Hepatocyte (in vitro differentiated cells): ENCODE measurements at regions not wholly inside any gene's neighbourhood (a gene's known extent, or its start where the extent isn't known, plus 50 kb on each side); places are given as distances from the start of the nearest gene placed in this dataset.

Experiments used
- DNase-seq: peaks from one replicate; pipeline ENCODE4 v3.0.0-alpha.2; 2016; ENCODE audit warnings: low spot score
- H2AFZ ChIP-seq: fragments of 200-600 bp; sonication (generic); 2 replicates; pipeline ENCODE4 v1.6.0; 2016; ENCODE audit warnings: antibody characterized with exemption, mild to moderate bottlenecking
- H3K27ac ChIP-seq: fragments of 200-600 bp; sonication (generic); 2 replicates; pipeline ENCODE4 v1.5.1; 2016; ENCODE audit warnings: mild to moderate bottlenecking
- H3K27me3 ChIP-seq: fragments of 200-600 bp; sonication (generic); 2 replicates; pipeline ENCODE4 v1.6.1; 2016
- H3K36me3 ChIP-seq: fragments of 200-600 bp; sonication (generic); replicated peaks from 2 replicates; pipeline ENCODE4 v1.5.1; 2016; ENCODE audit warnings: low read depth; ENCODE audit not compliant: insufficient read depth
- H3K4me1 ChIP-seq: fragments of 200-600 bp; sonication (generic); 2 replicates; pipeline ENCODE4 v1.5.1; 2016; ENCODE audit warnings: mild to moderate bottlenecking, moderate library complexity; ENCODE audit not compliant: insufficient read depth
- H3K4me2 ChIP-seq: fragments of 200-600 bp; sonication (generic); 2 replicates; pipeline ENCODE4 v1.6.0; 2016
- H3K4me3 ChIP-seq: fragments of 200-600 bp; sonication (generic); 2 replicates; pipeline ENCODE4 v1.5.1; 2016; ENCODE audit warnings: mild to moderate bottlenecking
- H3K79me2 ChIP-seq: fragments of 200-600 bp; sonication (generic); 2 replicates; pipeline ENCODE4 v1.6.0; 2017; ENCODE audit warnings: mild to moderate bottlenecking
- H3K9me2 ChIP-seq: fragments of 200-600 bp; sonication (generic); replicated peaks from 2 replicates; pipeline ENCODE4 v1.6.0; 2017; ENCODE audit warnings: mild to moderate bottlenecking; ENCODE audit not compliant: insufficient read depth
- H3K9me3 ChIP-seq: fragments of 200-600 bp; sonication (generic); 2 replicates; pipeline ENCODE4 v1.5.1; 2016; ENCODE audit warnings: low read depth, mild to moderate bottlenecking
- H4K20me1 ChIP-seq: fragments of 200-600 bp; sonication (generic); 2 replicates; pipeline ENCODE4 v1.6.0; 2016; ENCODE audit warnings: mild to moderate bottlenecking; ENCODE audit not compliant: insufficient read depth, poor library complexity, severe bottlenecking
- EZH2 ChIP-seq: fragments of 200-600 bp; sonication (generic); IDR thresholded peaks from 2 replicates; pipeline ENCODE4 v1.6.1; 2016; ENCODE audit warnings: antibody characterized with exemption, mild to moderate bottlenecking, borderline replicate concordance
- EZH2phosphoT487 ChIP-seq: fragments of 200-600 bp; sonication (generic); IDR thresholded peaks from one replicate; pipeline ENCODE4 v1.6.1; 2018; ENCODE audit warnings: antibody characterized with exemption, mild to moderate bottlenecking, low read depth, moderate library complexity; ENCODE audit not compliant: unreplicated experiment, severe bottlenecking
- WGBS: methylation state at CpG from one replicate; pipeline ENCODE4 v1.1.6; 2016; ENCODE audit warnings: low lambda C conversion rate; ENCODE audit errors: missing lambda C conversion rate; 5-methylcytosine and 5-hydroxymethylcytosine counted together
- TF ChIP-seq, protein P1 (sequence below): fragments of 200-600 bp; sonication (generic); IDR thresholded peaks from 2 replicates; pipeline ENCODE4 v1.5.1; 2016; ENCODE audit warnings: antibody characterized with exemption, mild to moderate bottlenecking; ENCODE audit not compliant: poor library complexity

GRCh38 chr3:180284331-180285110 is 247.8 kb upstream of the PEX5L start:
- H3K9me3 ChIP-seq = no peaks in the 10 kb centered on the region
- no peak overlapping the region for H3K4me2 ChIP-seq
- H3K4me1 ChIP-seq = no peaks in the 10 kb centered on the region
- no peaks in the 10 kb centered on the region for H3K79me2 ChIP-seq
- WGBS = 77% methylated on average over 2 of the region's 2 CpGs
- DNase-seq = no peak
- H2AFZ ChIP-seq = no peak overlapping the region
- no peaks in the 10 kb centered on the region for H4K20me1 ChIP-seq
- H3K9me2 ChIP-seq = no peaks in the 10 kb centered on the region
- no peak overlapping the region for H3K27ac ChIP-seq
- H3K27me3 ChIP-seq = no peaks in the 10 kb centered on the region
- H3K4me3 ChIP-seq = no peak overlapping the region
- H3K36me3 ChIP-seq = no peaks in the 10 kb centered on the region
- TF ChIP-seq EZH2phosphoT487 = no peak
- TF ChIP-seq, protein P1, sequence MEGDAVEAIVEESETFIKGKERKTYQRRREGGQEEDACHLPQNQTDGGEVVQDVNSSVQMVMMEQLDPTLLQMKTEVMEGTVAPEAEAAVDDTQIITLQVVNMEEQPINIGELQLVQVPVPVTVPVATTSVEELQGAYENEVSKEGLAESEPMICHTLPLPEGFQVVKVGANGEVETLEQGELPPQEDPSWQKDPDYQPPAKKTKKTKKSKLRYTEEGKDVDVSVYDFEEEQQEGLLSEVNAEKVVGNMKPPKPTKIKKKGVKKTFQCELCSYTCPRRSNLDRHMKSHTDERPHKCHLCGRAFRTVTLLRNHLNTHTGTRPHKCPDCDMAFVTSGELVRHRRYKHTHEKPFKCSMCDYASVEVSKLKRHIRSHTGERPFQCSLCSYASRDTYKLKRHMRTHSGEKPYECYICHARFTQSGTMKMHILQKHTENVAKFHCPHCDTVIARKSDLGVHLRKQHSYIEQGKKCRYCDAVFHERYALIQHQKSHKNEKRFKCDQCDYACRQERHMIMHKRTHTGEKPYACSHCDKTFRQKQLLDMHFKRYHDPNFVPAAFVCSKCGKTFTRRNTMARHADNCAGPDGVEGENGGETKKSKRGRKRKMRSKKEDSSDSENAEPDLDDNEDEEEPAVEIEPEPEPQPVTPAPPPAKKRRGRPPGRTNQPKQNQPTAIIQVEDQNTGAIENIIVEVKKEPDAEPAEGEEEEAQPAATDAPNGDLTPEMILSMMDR = no peak
- no peak for TF ChIP-seq EZH2

DNA sequence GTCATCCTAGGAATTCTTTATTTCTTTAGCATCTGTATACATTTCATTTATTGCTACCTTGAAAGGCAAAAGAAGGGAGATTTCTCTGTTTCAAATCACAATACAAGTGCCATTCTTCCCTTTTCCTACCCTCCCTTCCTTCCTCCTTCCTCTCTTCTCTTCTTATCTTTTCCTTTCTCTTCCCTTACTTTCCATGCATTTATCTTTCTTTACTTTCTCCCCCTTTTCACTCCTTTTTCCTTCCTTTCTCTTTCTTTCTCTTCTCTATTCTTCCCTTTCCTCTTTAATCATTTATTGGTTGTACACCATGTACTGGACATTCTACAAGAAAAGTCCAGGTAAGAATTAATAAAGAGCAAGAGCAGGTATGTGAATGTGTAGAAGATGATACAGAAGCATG is 251.0 kb upstream of the PEX5L start:
- Histone ChIP-seq H3K27ac (no peak overlapping the region), H3K9me2 (no peaks in the 10 kb centered on the region), H3K36me3 (no peaks in the 10 kb centered on the region), H3K4me3 (no peak overlapping the region), H3K4me2 (no peak overlapping the region), H4K20me1 (no peaks in the 10 kb centered on the region), H3K27me3 (no peaks in the 10 kb centered on the region), H3K9me3 (no peaks in the 10 kb centered on the region), H3K79me2 (no peaks in the 10 kb centered on the region), H2AFZ (no peak overlapping the region), H3K4me1 (no peaks in the 10 kb centered on the region)
- TF ChIP-seq EZH2 = no peak
- TF ChIP-seq, protein P1 = no peak
- TF ChIP-seq EZH2phosphoT487 = no peak
- no peak for DNase-seq

GRCh38 chr3:180288816-180289215 is 252.1 kb upstream of the PEX5L start:
- Histone ChIP-seq H3K4me1 (no peaks in the 10 kb centered on the region), H3K27me3 (no peaks in the 10 kb centered on the region), H3K4me2 (no peak overlapping the region), H3K79me2 (no peaks in the 10 kb centered on the region), H3K9me3 (no peaks in the 10 kb centered on the region), H3K9me2 (no peaks in the 10 kb centered on the region), H4K20me1 (no peaks in the 10 kb centered on the region), H3K4me3 (no peak overlapping the region), H3K27ac (no peak overlapping the region), H3K36me3 (no peaks in the 10 kb centered on the region), H2AFZ (no peak overlapping the region)
- TF ChIP-seq, protein P1 = no peak
- TF ChIP-seq EZH2 = no peak
- TF ChIP-seq EZH2phosphoT487 = no peak
- 84% methylated on average over 2 of the region's 2 CpGs for WGBS
- DNase-seq = no peak

DNA sequence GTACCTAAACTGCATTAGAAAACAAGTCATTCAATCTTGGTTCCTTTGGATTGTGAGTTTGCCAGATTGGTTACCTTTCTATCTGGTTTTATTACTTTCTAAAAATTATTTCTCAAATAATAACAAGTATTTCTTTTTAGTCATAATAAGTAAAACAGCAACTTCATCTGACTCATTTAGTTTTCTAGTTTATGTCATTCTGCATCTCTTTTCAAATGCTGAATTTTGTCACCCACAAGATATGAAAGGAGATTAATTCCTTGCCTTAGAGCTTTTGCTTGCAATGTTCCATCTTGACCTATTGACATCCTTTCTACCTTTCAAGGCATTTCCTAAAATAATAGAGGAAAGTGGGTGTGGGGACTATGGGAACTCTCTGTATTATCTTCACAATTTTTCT is 253.6 kb upstream of the PEX5L start:
- H4K20me1 ChIP-seq = no peaks in the 10 kb centered on the region
- H3K4me3 ChIP-seq = no peak overlapping the region
- H3K4me2 ChIP-seq = no peak overlapping the region
- DNase-seq = no peak
- no peaks in the 10 kb centered on the region for H3K36me3 ChIP-seq
- no peaks in the 10 kb centered on the region for H3K79me2 ChIP-seq
- H2AFZ ChIP-seq = no peak overlapping the region
- no peak overlapping the region for H3K27ac ChIP-seq
- H3K4me1 ChIP-seq = no peaks in the 10 kb centered on the region
- TF ChIP-seq EZH2 = no peak
- no peak for TF ChIP-seq EZH2phosphoT487
- TF ChIP-seq, protein P1 = no peak
- H3K27me3 ChIP-seq = no peaks in the 10 kb centered on the region
- H3K9me3 ChIP-seq = no peaks in the 10 kb centered on the region
- H3K9me2 ChIP-seq = no peaks in the 10 kb centered on the region
